Astrocyte (in vitro differentiated cells and primary cell): ENCODE measurements at regions not wholly inside any gene's neighbourhood (a gene's known extent, or its start where the extent isn't known, plus 50 kb on each side); places are given as distances from the start of the nearest gene placed in this dataset.
A peak's percentile ranks its signal among the peaks of the same experiment; 100 is the strongest.

Source experiments
- DNase-seq: peaks from one replicate; pipeline ENCODE4 v3.0.0-alpha.2; 2010; ENCODE audit warnings: low read depth
- FAIRE-seq: peaks from 2 replicates; lab custom pipeline; 2011; peaks lifted over from hg19 to GRCh38; lab: Jason Lieb, UNC
- H2AFZ ChIP-seq: 2 replicates; pipeline ENCODE4 v1.6.0; 2012; ENCODE audit warnings: low read depth, low read length, inconsistent platforms
- H3K27ac ChIP-seq: 2 replicates; pipeline ENCODE4 v1.5.1; 2011; ENCODE audit warnings: low read depth, low read length, inconsistent platforms
- H3K27me3 ChIP-seq: 2 replicates; pipeline ENCODE4 v1.6.0; 2011; ENCODE audit warnings: low read length, inconsistent platforms; ENCODE audit not compliant: insufficient read depth
- H3K36me3 ChIP-seq: 2 replicates; pipeline ENCODE4 v1.5.1; 2011; ENCODE audit warnings: low read length, inconsistent platforms; ENCODE audit not compliant: insufficient read depth
- H3K4me1 ChIP-seq: 2 replicates; pipeline ENCODE4 v1.5.1; 2011; ENCODE audit warnings: low read length, inconsistent platforms; ENCODE audit not compliant: insufficient read depth
- H3K4me2 ChIP-seq: 2 replicates; pipeline ENCODE4 v1.6.0; 2012; ENCODE audit warnings: low read length, inconsistent platforms
- H3K4me3 ChIP-seq: 2 replicates; pipeline ENCODE4 v1.5.1; 2011; ENCODE audit warnings: low read depth, mild to moderate bottlenecking, low read length, inconsistent platforms; ENCODE audit not compliant: insufficient read depth
- H3K79me2 ChIP-seq: 2 replicates; pipeline ENCODE4 v1.6.0; 2012; ENCODE audit warnings: mild to moderate bottlenecking, low read length, inconsistent platforms; ENCODE audit not compliant: insufficient read depth
- H3K9ac ChIP-seq: 2 replicates; pipeline ENCODE4 v1.6.0; 2012; ENCODE audit warnings: mild to moderate bottlenecking, low read length, inconsistent platforms
- H3K9me3 ChIP-seq: 2 replicates; pipeline ENCODE4 v1.5.1; 2012; ENCODE audit warnings: low read depth, mild to moderate bottlenecking, low read length, inconsistent platforms; ENCODE audit not compliant: insufficient read depth
- H4K20me1 ChIP-seq: 2 replicates; pipeline ENCODE4 v1.6.0; 2012; ENCODE audit warnings: low read length, inconsistent platforms; ENCODE audit not compliant: insufficient read depth
- H3K27ac Mint-ChIP-seq: one replicate; pipeline ENCODE4 v1.8.0; 2021; ENCODE audit warnings: mild to moderate bottlenecking, mixed read lengths; ENCODE audit not compliant: unreplicated experiment
- H3K27me3 Mint-ChIP-seq: one replicate; pipeline ENCODE4 v1.8.0; 2021; ENCODE audit warnings: low read depth, mixed read lengths; ENCODE audit not compliant: unreplicated experiment
- H3K36me3 Mint-ChIP-seq: one replicate; pipeline ENCODE4 v1.8.0; 2021; ENCODE audit warnings: low read depth, mixed read lengths; ENCODE audit not compliant: unreplicated experiment
- H3K4me1 Mint-ChIP-seq: one replicate; pipeline ENCODE4 v1.8.0; 2021; ENCODE audit warnings: low read depth, mixed read lengths; ENCODE audit not compliant: unreplicated experiment
- H3K4me3 Mint-ChIP-seq: one replicate; pipeline ENCODE4 v1.8.0; 2021; ENCODE audit warnings: mild to moderate bottlenecking, moderate library complexity, mixed read lengths; ENCODE audit not compliant: unreplicated experiment
- H3K9me3 Mint-ChIP-seq: one replicate; pipeline ENCODE4 v1.8.0; 2021; ENCODE audit warnings: mild to moderate bottlenecking, mixed read lengths; ENCODE audit not compliant: unreplicated experiment
- EZH2 ChIP-seq: IDR thresholded peaks from 2 replicates; pipeline ENCODE4 v1.6.1; 2012; ENCODE audit warnings: mild to moderate bottlenecking, low read length, inconsistent platforms; ENCODE audit not compliant: insufficient read depth
- TF ChIP-seq, protein P1 (sequence below): IDR thresholded peaks from 2 replicates; pipeline ENCODE4 v1.5.1; 2011; ENCODE audit warnings: low read depth, mild to moderate bottlenecking, inconsistent platforms, low read length, moderate library complexity; ENCODE audit not compliant: insufficient read depth

DNA sequence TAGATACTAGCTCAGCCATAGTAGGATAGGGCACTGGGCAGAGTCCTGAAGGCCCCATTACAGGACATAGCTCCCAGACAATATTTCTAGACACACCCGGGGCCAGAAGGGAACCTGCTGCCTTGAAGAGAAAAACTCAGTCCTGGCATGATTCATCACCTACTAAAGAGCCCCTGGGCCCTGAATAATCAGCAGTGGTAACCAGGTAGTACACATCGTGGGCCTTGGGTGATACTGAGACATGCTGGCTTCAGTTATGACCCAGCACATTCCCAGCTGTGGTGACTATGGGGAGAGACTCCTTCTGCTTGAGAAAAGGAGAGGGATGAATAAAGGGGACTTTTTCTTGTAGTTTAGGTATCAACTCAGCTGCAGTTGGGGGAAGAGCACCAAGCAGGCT is 104.3 kb upstream of the STK26 start:
- H3K4me3 ChIP-seq = no peak overlapping the region
- H3K27me3 ChIP-seq = no peaks in the 10 kb centered on the region
- H3K4me1 ChIP-seq = no peaks in the 10 kb centered on the region
- DNase-seq = no peak
- Mint-ChIP-seq H3K27ac (no peak overlapping the region), H3K27me3 (no peaks in the 10 kb centered on the region), H3K4me3 (no peak overlapping the region), H3K4me1 (no peaks in the 10 kb centered on the region), H3K9me3 (no peaks in the 10 kb centered on the region), H3K36me3 (no peaks in the 10 kb centered on the region)
- H3K79me2 ChIP-seq = no peaks in the 10 kb centered on the region
- no peak overlapping the region for H2AFZ ChIP-seq
- no peak for TF ChIP-seq EZH2
- TF ChIP-seq, protein P1, sequence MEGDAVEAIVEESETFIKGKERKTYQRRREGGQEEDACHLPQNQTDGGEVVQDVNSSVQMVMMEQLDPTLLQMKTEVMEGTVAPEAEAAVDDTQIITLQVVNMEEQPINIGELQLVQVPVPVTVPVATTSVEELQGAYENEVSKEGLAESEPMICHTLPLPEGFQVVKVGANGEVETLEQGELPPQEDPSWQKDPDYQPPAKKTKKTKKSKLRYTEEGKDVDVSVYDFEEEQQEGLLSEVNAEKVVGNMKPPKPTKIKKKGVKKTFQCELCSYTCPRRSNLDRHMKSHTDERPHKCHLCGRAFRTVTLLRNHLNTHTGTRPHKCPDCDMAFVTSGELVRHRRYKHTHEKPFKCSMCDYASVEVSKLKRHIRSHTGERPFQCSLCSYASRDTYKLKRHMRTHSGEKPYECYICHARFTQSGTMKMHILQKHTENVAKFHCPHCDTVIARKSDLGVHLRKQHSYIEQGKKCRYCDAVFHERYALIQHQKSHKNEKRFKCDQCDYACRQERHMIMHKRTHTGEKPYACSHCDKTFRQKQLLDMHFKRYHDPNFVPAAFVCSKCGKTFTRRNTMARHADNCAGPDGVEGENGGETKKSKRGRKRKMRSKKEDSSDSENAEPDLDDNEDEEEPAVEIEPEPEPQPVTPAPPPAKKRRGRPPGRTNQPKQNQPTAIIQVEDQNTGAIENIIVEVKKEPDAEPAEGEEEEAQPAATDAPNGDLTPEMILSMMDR = no peak
- H3K9ac ChIP-seq = no peak overlapping the region
- no peaks in the 10 kb centered on the region for H3K36me3 ChIP-seq
- FAIRE-seq = no peak
- no peaks in the 10 kb centered on the region for H3K9me3 ChIP-seq
- H3K4me2 ChIP-seq = no peak overlapping the region
- no peaks in the 10 kb centered on the region for H4K20me1 ChIP-seq
- H3K27ac ChIP-seq = no peak overlapping the region

DNA sequence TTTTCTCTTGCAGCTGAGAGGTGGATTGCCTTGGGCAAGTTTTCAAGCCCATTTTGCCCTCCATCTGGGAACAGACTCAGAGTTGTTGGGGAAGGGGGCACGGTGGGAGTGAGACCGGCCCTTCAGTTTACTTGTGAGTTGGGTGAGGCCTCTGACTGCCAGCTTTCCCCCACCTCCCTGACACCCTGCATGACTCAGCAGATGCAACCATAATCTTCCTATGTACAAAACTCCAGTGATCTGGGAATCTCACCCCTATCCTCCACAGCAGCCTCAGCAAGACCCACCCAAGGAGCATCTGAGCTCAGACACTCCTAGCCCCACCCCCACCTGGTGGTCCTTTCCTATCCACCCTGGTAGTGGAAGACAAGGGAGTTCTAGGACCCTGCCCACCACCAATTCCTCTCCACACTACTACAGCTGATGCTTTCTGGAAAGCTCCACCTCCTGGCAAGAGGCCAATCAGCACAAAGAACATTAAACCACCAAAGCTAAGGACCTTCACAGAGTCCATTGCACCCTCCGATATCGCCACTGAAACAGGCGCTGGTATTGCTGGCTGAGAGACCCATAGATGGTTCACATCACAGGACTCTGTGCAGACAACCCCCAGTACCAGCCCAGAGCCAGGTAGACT is 99.4 kb upstream of the STK26 start:
- no peak for FAIRE-seq
- no peaks in the 10 kb centered on the region for H3K4me1 Mint-ChIP-seq
- H3K4me2 ChIP-seq = no peak overlapping the region

DNA sequence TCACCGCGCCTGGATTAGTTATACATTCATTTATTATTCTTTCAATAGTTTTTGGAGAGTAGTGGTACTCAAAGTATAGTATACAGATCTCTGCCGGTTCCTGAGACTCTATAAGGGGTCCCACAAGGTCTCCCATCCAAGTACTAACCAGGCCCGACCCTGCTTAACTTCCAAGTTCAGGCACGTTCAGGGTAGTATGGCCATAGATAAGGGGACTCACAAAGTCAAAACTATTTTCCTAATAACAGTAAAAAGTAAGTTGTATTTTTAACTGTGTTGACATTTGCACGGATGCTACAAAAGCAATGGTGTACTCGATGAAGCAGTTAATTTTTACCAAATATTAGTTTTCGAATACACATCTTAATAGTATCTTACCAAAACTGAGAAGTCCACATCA is 84.4 kb upstream of the STK26 start:
- Mint-ChIP-seq H3K4me3 (no peak overlapping the region), H3K27me3 (no peaks in the 10 kb centered on the region), H3K27ac (no peak overlapping the region), H3K4me1 (no peaks in the 10 kb centered on the region), H3K9me3 (no peaks in the 10 kb centered on the region), H3K36me3 (no peaks in the 10 kb centered on the region)
- H4K20me1 ChIP-seq = no peaks in the 10 kb centered on the region
- no peaks in the 10 kb centered on the region for H3K4me1 ChIP-seq
- H3K36me3 ChIP-seq = no peaks in the 10 kb centered on the region
- FAIRE-seq (no peak), DNase-seq (no peak)
- no peak for TF ChIP-seq EZH2
- TF ChIP-seq, protein P1 = no peak
- H2AFZ ChIP-seq = no peak overlapping the region
- H3K9me3 ChIP-seq = no peaks in the 10 kb centered on the region
- H3K4me2 ChIP-seq = no peak overlapping the region
- H3K79me2 ChIP-seq = no peaks in the 10 kb centered on the region
- no peaks in the 10 kb centered on the region for H3K27me3 ChIP-seq
- H3K27ac ChIP-seq = no peak overlapping the region
- no peak overlapping the region for H3K9ac ChIP-seq
- H3K4me3 ChIP-seq = no peak overlapping the region

More for the DNA sequence above, 99.4 kb upstream of the STK26 start:
- Mint-ChIP-seq H3K36me3 (no peaks in the 10 kb centered on the region), H3K27ac (peak overlapping the region; percentile 7), H3K27me3 (peaks cover 1% of the 10 kb centered on the region), H3K4me3 (no peak overlapping the region), H3K9me3 (no peaks in the 10 kb centered on the region)
- no peak overlapping the region for H3K9ac ChIP-seq
- H3K4me1 ChIP-seq = no peaks in the 10 kb centered on the region
- no peak overlapping the region for H2AFZ ChIP-seq
- H3K27me3 ChIP-seq = no peaks in the 10 kb centered on the region
- H3K4me3 ChIP-seq = no peak overlapping the region
- no peak overlapping the region for H3K27ac ChIP-seq
- no peak for TF ChIP-seq EZH2
- no peaks in the 10 kb centered on the region for H3K79me2 ChIP-seq
- no peak for DNase-seq
- no peaks in the 10 kb centered on the region for H4K20me1 ChIP-seq
- no peaks in the 10 kb centered on the region for H3K9me3 ChIP-seq
- no peaks in the 10 kb centered on the region for H3K36me3 ChIP-seq
